HCT116 (cell line): ENCODE measurements at regions not wholly inside any gene's neighbourhood (a gene's known extent, or its start where the extent isn't known, plus 50 kb on each side); places are given as distances from the start of the nearest gene placed in this dataset.

ENCODE experiments used
- ATAC-seq: fragments of 200-7000 bp; cut with Tn5 transposase; 2 replicates; pipeline ENCODE4 v1.9.1; 2020; ENCODE audit warnings: mild to moderate bottlenecking, moderate library complexity
- BruUV-seq: library from RNA; stranded (reverse); fragments of 400-500 nt; replicated peaks from 2 replicates; lab custom pipeline; 2021; lab: Mats Ljungman, UMichigan
- CTCF ChIA-PET: fragments of 300-600 bp; sonication (Branson Sonifier 250); formaldehyde crosslinking; loops from one replicate; lab custom pipeline; 2021; ENCODE audit warnings: antibody characterized with exemption; lab: Charles Lee
- POLR2A ChIA-PET: fragments of 300-600, 350-600 bp; sonication (Branson Sonifier 250); formaldehyde crosslinking; loops from one replicate; lab custom pipeline; 2021; ENCODE audit warnings: antibody characterized with exemption; lab: Charles Lee
- RAD21 ChIA-PET, 2 experiments: fragments of 300-600 bp; sonication (Branson Sonifier 250); formaldehyde crosslinking; loops; one replicate each; lab custom pipeline; 2023; ENCODE audit warnings: low total read pairs in 2 of 2; ENCODE audit not compliant: uncharacterized antibody in 2 of 2, unreplicated experiment in 2 of 2, low non-redundant PET in 1 of 2; lab: Charles Lee
- DNase-seq: peaks from one replicate; pipeline ENCODE4 v3.0.0-alpha.2; 2010; ENCODE audit warnings: low read depth, low spot score
- H2AFZ ChIP-seq: fragments of 200-600 bp; shearing (Covaris generic), sonication (generic); 2 replicates; pipeline ENCODE4 v1.6.1; 2017; ENCODE audit warnings: low read depth, mixed run types, mixed read lengths, antibody characterized with exemption, low read length; ENCODE audit not compliant: poor library complexity, severe bottlenecking
- H3K27ac ChIP-seq: 2 replicates; pipeline ENCODE4 v1.5.1; 2012; ENCODE audit warnings: low read depth, low read length
- H3K27me3 ChIP-seq: fragments of 200-600 bp; sonication (generic); 2 replicates; pipeline ENCODE4 v1.6.1; 2016; ENCODE audit warnings: mixed run types, low read length, mixed read lengths; ENCODE audit not compliant: insufficient read depth
- H3K36me3 ChIP-seq, 2 experiments: fragments of 200-500 bp in 1 of 2; fragments of 200-600 bp in 1 of 2; sonication (Bioruptor generic) in 1 of 2; sonication (generic) in 1 of 2; 2 replicates each; pipeline versions ENCODE4 v1.5.1 to v1.6.1; 2014 to 2016; ENCODE audit warnings: low read length in 2 of 2, inconsistent platforms in 1 of 2, mixed read lengths in 1 of 2, mixed run types in 1 of 2; ENCODE audit not compliant: insufficient read depth in 2 of 2, control insufficient read depth in 1 of 2
- H3K4me1 ChIP-seq, 2 experiments: fragments of 200-600 bp in 1 of 2; sonication (generic) in 1 of 2; 2 replicates each; pipeline versions ENCODE4 v1.5.1 to v1.6.1; 2012 to 2017; ENCODE audit warnings: low read length in 2 of 2, inconsistent platforms in 1 of 2, mild to moderate bottlenecking in 1 of 2, mixed read lengths in 1 of 2, mixed run types in 1 of 2, moderate library complexity in 1 of 2; ENCODE audit not compliant: insufficient read depth in 2 of 2, control insufficient read depth in 1 of 2
- H3K4me2 ChIP-seq: fragments of 200-600 bp; sonication (generic); 2 replicates; pipeline ENCODE4 v1.6.1; 2017; ENCODE audit warnings: mixed run types, low read length, mixed read lengths
- H3K4me3 ChIP-seq, 2 experiments: fragments of 200-600 bp in 1 of 2; sonication (generic) in 1 of 2; replicated peaks in 1 of 2; 2 replicates each; pipeline ENCODE4 v1.5.1; 2011 to 2016; ENCODE audit warnings: low read length in 2 of 2, control low read depth in 1 of 2, low read depth in 1 of 2, mild to moderate bottlenecking in 1 of 2, mixed read lengths in 1 of 2, mixed run types in 1 of 2
- H3K79me2 ChIP-seq: fragments of 200-600 bp; sonication (generic); 2 replicates; pipeline ENCODE4 v1.6.1; 2017; ENCODE audit warnings: mild to moderate bottlenecking, mixed run types, low read length, moderate library complexity, mixed read lengths; ENCODE audit not compliant: insufficient read depth
- H3K9ac ChIP-seq: fragments of 200-600 bp; sonication (generic); 2 replicates; pipeline ENCODE4 v1.6.1; 2016; ENCODE audit warnings: low read length, mixed read lengths
- H3K9me2 ChIP-seq: fragments of 200-600 bp; sonication (generic), shearing (Covaris generic); 2 replicates; pipeline ENCODE4 v1.6.1; 2017; ENCODE audit warnings: mixed run types, mild to moderate bottlenecking, moderate library complexity; ENCODE audit not compliant: insufficient read depth
- H3K9me3 ChIP-seq, 2 experiments: fragments of 200-500 bp in 1 of 2; fragments of 200-600 bp in 1 of 2; sonication (Bioruptor generic) in 1 of 2; sonication (generic) in 1 of 2; 2 replicates each; pipeline ENCODE4 v1.6.1; 2014 to 2017; ENCODE audit warnings: low read length in 2 of 2, mixed read lengths in 2 of 2, inconsistent platforms in 1 of 2, low read depth in 1 of 2, mild to moderate bottlenecking in 1 of 2, mixed run types in 1 of 2, moderate library complexity in 1 of 2; ENCODE audit not compliant: control insufficient read depth in 1 of 2, insufficient read depth in 1 of 2
- H4K20me1 ChIP-seq: fragments of 200-600 bp; sonication (generic), shearing (Covaris generic); 2 replicates; pipeline ENCODE4 v1.6.1; 2017; ENCODE audit warnings: mixed run types, mild to moderate bottlenecking, moderate library complexity; ENCODE audit not compliant: insufficient read depth
- ATF3 ChIP-seq: IDR thresholded peaks from 2 replicates; pipeline ENCODE4 v1.6.1; 2012
- CBX3 ChIP-seq: IDR thresholded peaks from 2 replicates; pipeline ENCODE4 v1.6.1; 2012; ENCODE audit warnings: low read depth
- CEBPB ChIP-seq: IDR thresholded peaks from 2 replicates; pipeline ENCODE4 v1.6.1; 2012; ENCODE audit warnings: low read depth
- CTCF ChIP-seq, 3 experiments: fragments of 200-600 bp in 1 of 3; sonication (generic) in 1 of 3; IDR thresholded peaks in 2 of 3; conservative IDR thresholded peaks in 1 of 3; 2 replicates each; pipeline ENCODE4 v1.5.1; 2012 to 2017; ENCODE audit warnings: low read depth in 2 of 3, low read length in 2 of 3, antibody characterized with exemption in 1 of 3, borderline replicate concordance in 1 of 3, control low read depth in 1 of 3, mild to moderate bottlenecking in 1 of 3, mixed read lengths in 1 of 3, mixed run types in 1 of 3, moderate library complexity in 1 of 3; ENCODE audit not compliant: insufficient read depth in 1 of 3
- EGR1 ChIP-seq: IDR thresholded peaks from 2 replicates; pipeline ENCODE4 v1.6.1; 2012; ENCODE audit warnings: low read depth
- ELF1 ChIP-seq: IDR thresholded peaks from 2 replicates; pipeline ENCODE4 v1.6.1; 2012; ENCODE audit warnings: low read depth, borderline replicate concordance
- EZH2 ChIP-seq: fragments of 200-600 bp; sonication (generic); IDR thresholded peaks from 2 replicates; pipeline ENCODE4 v1.6.1; 2017; ENCODE audit warnings: antibody characterized with exemption, mixed run types
- EZH2phosphoT487 ChIP-seq: fragments of 200-600 bp; IDR thresholded peaks from 2 replicates; pipeline ENCODE4 v1.6.1; 2018; ENCODE audit warnings: antibody characterized with exemption, borderline replicate concordance
- JUND ChIP-seq: IDR thresholded peaks from 2 replicates; pipeline ENCODE4 v1.6.1; 2012
- MAX ChIP-seq: IDR thresholded peaks from 2 replicates; pipeline ENCODE4 v1.6.1; 2012
- POLR2A ChIP-seq: IDR thresholded peaks from 2 replicates; pipeline ENCODE4 v1.7.0; 2011; ENCODE audit warnings: borderline replicate concordance; ENCODE audit not compliant: insufficient read depth, insufficient read length; ENCODE audit errors: extremely low read depth
- POLR2AphosphoS5 ChIP-seq: IDR thresholded peaks from 2 replicates; pipeline ENCODE4 v1.6.1; 2011; ENCODE audit warnings: mild to moderate bottlenecking, low read depth, low read length, moderate library complexity
- RAD21 ChIP-seq: IDR thresholded peaks from 2 replicates; pipeline ENCODE4 v1.6.1; 2012; ENCODE audit warnings: low read depth, mild to moderate bottlenecking
- REST ChIP-seq: IDR thresholded peaks from 2 replicates; pipeline ENCODE4 v1.6.1; 2012; ENCODE audit warnings: low read depth
- SIN3A ChIP-seq: IDR thresholded peaks from 2 replicates; pipeline ENCODE4 v1.6.1; 2012; ENCODE audit warnings: low read depth
- SP1 ChIP-seq: IDR thresholded peaks from 2 replicates; pipeline ENCODE4 v1.6.1; 2012; ENCODE audit warnings: low read depth
- SRF ChIP-seq: IDR thresholded peaks from 2 replicates; pipeline ENCODE4 v1.6.1; 2012; ENCODE audit warnings: low read depth
- TCF7L2 ChIP-seq: IDR thresholded peaks from 2 replicates; pipeline ENCODE4 v1.7.0; 2011; ENCODE audit warnings: borderline replicate concordance, inconsistent platforms; ENCODE audit not compliant: insufficient read depth, insufficient read length; ENCODE audit errors: extremely low read depth
- YY1 ChIP-seq: IDR thresholded peaks from 2 replicates; pipeline ENCODE4 v1.6.1; 2011; ENCODE audit warnings: low read length, low read depth, moderate library complexity, mild to moderate bottlenecking; ENCODE audit not compliant: insufficient replicate concordance; ENCODE audit errors: extremely low read depth
- ZFX ChIP-seq: fragments of 450-650 bp; IDR thresholded peaks from 2 replicates; pipeline ENCODE4 v1.6.1; 2017
- intact Hi-C: fragments of 100-400 bp; cut with micrococcal nuclease; formaldehyde crosslinking; loops from 2 replicates; pipeline ENCODE4 v1.10.0; 2022

- no peaks in the 10 kb centered on the region for H3K9me3 ChIP-seq
- no peak overlapping the region for H2AFZ ChIP-seq
- no peaks in the 10 kb centered on the region for H3K79me2 ChIP-seq
- H3K36me3 ChIP-seq = no peaks in the 10 kb centered on the region
- ATAC-seq (no peak), DNase-seq (no peak)
- H3K9ac ChIP-seq = no peak overlapping the region
- intact Hi-C loops = no loop called here
- POLR2A ChIA-PET = no interaction called here
- CTCF ChIA-PET = no interaction called here
- H4K20me1 ChIP-seq = no peaks in the 10 kb centered on the region
- no peaks in the 10 kb centered on the region; a peak in 1 of 4 replicates for H3K4me1 ChIP-seq
- TF ChIP-seq SP1 = no peak
- TF ChIP-seq JUND = no peak
- TF ChIP-seq CTCF (IDR thresholded peaks at IDR 0.05 in 2 of 3, conservative IDR thresholded peaks at IDR 0.05 in 1 of 3; ENCODE audit: borderline replicate concordance in 1 of 3, insufficient read depth in 1 of 3, low read depth in 2 of 3, low read length in 2 of 3) = no peak
- no peak for TF ChIP-seq SRF
- no peak for TF ChIP-seq ZFX
- TF ChIP-seq ELF1 = no peak
- no peak for TF ChIP-seq CBX3
- TF ChIP-seq POLR2AphosphoS5 = no peak
- no peak for TF ChIP-seq MAX
- TF ChIP-seq EGR1 = no peak
- no peak for TF ChIP-seq POLR2A
- TF ChIP-seq ATF3 = no peak
- no peak for TF ChIP-seq RAD21
- no peak for TF ChIP-seq EZH2phosphoT487
- TF ChIP-seq CEBPB = no peak
- no peak for TF ChIP-seq YY1
- TF ChIP-seq SIN3A = no peak
- no peak for TF ChIP-seq TCF7L2
- TF ChIP-seq EZH2 = no peak
- TF ChIP-seq REST = no peak
- BruUV-seq = no TSS peak
- RAD21 ChIA-PET = no interaction called here
- H3K9me2 ChIP-seq = no peaks in the 10 kb centered on the region
- H3K4me2 ChIP-seq = no peak overlapping the region
- no peak overlapping the region for H3K27ac ChIP-seq
- no peak overlapping the region for H3K4me3 ChIP-seq
- no peaks in the 10 kb centered on the region for H3K27me3 ChIP-seq
These were observed 90.7 kb upstream of the DPT start for GRCh38 chr1:168819668-168820067.
